ENCODE measurements at regions not wholly inside any gene's neighbourhood (a gene's known extent, or its start where the extent isn't known, plus 50 kb on each side); places are given as distances from the start of the nearest gene placed in this dataset.
"Not testable (repeated sequence)": the region's sequence is repeated elsewhere in the genome, so short reads cannot be mapped to it uniquely, and the experiment has no call there.

DNA sequence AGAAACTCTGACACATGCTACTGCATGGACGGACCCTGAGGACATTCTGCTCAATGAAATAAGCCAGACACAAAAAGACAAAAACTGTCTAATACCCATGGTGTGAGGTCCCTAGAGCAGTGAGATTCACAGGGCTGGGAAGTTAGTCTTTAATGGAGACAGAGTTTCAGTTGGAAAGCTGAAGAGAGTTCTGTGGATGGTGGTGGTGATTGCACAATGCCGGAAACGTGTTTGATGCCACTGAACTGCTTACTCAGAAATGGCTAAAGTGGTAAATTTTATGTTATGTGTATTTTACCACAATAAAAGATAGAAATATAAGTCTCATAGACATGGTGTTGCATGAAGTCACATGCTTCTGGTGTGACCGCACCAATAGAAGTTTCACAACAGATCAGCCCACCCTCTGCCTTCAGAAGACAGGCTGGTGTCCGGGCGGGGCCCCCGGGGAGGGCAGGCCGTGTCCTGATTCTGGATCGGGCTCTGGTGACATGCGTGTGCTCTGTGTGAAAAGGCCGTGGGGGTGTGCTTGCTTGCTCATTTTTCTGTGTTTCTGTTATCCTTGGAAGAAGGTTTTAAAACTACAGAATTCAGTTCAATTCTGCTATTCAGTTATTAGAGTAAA is 108.5 kb upstream of the ZNF469 start:
- TF ChIP-seq, protein P1, sequence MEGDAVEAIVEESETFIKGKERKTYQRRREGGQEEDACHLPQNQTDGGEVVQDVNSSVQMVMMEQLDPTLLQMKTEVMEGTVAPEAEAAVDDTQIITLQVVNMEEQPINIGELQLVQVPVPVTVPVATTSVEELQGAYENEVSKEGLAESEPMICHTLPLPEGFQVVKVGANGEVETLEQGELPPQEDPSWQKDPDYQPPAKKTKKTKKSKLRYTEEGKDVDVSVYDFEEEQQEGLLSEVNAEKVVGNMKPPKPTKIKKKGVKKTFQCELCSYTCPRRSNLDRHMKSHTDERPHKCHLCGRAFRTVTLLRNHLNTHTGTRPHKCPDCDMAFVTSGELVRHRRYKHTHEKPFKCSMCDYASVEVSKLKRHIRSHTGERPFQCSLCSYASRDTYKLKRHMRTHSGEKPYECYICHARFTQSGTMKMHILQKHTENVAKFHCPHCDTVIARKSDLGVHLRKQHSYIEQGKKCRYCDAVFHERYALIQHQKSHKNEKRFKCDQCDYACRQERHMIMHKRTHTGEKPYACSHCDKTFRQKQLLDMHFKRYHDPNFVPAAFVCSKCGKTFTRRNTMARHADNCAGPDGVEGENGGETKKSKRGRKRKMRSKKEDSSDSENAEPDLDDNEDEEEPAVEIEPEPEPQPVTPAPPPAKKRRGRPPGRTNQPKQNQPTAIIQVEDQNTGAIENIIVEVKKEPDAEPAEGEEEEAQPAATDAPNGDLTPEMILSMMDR (IDR thresholded peaks at IDR 0.05): not testable (repeated sequence)
- not testable (repeated sequence) for TF ChIP-seq EZH2, EZH2phosphoT487 (IDR thresholded peaks at IDR 0.05)
